ENCODE measurements at regions not wholly inside any gene's neighbourhood (a gene's known extent, or its start where the extent isn't known, plus 50 kb on each side); places are given as distances from the start of the nearest gene placed in this dataset.

DNA sequence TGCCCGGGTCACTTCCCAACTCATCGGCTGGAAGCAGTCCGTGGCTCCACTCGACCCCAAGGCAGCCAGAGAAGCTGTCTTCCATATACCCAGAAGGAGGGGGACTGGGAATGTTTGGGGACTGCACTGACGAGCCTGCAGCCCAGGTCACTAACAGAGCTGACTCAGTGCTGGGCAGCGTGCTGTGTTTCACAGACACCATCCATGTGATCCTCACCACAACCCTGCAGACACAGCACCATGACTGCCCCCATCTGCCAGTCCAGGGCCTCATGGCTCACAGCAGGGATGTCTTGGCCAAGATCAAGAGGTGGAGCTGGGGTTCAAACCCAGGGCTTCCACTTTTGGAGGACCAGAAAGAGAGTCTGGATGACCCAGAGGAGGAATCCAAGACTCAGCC is 67.9 kb downstream of the KLHDC7A start:
- H3K36me3 Mint-ChIP-seq (ENCODE audit: low read depth) = no peaks in the 10 kb centered on the region
- no peak for DNase-seq (ENCODE audit: low spot score)
- TF ChIP-seq, protein P1, sequence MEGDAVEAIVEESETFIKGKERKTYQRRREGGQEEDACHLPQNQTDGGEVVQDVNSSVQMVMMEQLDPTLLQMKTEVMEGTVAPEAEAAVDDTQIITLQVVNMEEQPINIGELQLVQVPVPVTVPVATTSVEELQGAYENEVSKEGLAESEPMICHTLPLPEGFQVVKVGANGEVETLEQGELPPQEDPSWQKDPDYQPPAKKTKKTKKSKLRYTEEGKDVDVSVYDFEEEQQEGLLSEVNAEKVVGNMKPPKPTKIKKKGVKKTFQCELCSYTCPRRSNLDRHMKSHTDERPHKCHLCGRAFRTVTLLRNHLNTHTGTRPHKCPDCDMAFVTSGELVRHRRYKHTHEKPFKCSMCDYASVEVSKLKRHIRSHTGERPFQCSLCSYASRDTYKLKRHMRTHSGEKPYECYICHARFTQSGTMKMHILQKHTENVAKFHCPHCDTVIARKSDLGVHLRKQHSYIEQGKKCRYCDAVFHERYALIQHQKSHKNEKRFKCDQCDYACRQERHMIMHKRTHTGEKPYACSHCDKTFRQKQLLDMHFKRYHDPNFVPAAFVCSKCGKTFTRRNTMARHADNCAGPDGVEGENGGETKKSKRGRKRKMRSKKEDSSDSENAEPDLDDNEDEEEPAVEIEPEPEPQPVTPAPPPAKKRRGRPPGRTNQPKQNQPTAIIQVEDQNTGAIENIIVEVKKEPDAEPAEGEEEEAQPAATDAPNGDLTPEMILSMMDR (IDR thresholded peaks at IDR 0.05) = no peak
- peaks cover under 1% of the 10 kb centered on the region for H3K9me3 Mint-ChIP-seq (ENCODE audit: low read depth)
- no peak overlapping the region for H3K27ac Mint-ChIP-seq (ENCODE audit: unreplicated experiment)
- H3K4me1 Mint-ChIP-seq (ENCODE audit: low read depth) = no peaks in the 10 kb centered on the region
- H3K27me3 Mint-ChIP-seq (ENCODE audit: low read depth) = peaks cover 66% of the 10 kb centered on the region
- H3K4me3 Mint-ChIP-seq (ENCODE audit: unreplicated experiment) = no peak overlapping the region

DNA sequence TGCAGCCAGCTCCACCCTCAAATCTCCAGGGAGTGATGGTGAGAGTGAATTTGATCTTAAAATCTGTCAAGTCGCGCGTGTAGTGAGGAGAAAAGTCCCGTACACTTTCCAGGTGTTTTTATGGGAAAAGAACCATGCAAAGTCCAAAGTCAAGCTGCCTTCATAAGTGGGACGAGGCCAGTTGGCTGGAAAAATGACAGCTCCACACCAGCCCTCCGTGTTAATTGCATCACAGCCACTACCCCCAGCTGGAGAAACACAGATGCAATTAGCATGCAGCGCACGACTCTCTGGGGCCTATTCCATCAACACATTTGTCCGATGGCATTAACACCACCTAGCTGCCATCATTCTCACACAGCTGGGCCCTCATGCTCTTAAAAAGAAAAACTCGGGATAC is 68.4 kb downstream of the KLHDC7A start:
- Mint-ChIP-seq H3K9me3 (ENCODE audit: low read depth) (no peaks in the 10 kb centered on the region), H3K4me1 (ENCODE audit: low read depth) (no peaks in the 10 kb centered on the region), H3K36me3 (ENCODE audit: low read depth) (no peaks in the 10 kb centered on the region), H3K27me3 (ENCODE audit: low read depth) (peaks cover 66% of the 10 kb centered on the region), H3K4me3 (ENCODE audit: unreplicated experiment) (no peak overlapping the region), H3K27ac (ENCODE audit: unreplicated experiment) (no peak overlapping the region)
- DNase-seq (ENCODE audit: low spot score) = no peak
- TF ChIP-seq, protein P1 (IDR thresholded peaks at IDR 0.05) = no peak

DNA sequence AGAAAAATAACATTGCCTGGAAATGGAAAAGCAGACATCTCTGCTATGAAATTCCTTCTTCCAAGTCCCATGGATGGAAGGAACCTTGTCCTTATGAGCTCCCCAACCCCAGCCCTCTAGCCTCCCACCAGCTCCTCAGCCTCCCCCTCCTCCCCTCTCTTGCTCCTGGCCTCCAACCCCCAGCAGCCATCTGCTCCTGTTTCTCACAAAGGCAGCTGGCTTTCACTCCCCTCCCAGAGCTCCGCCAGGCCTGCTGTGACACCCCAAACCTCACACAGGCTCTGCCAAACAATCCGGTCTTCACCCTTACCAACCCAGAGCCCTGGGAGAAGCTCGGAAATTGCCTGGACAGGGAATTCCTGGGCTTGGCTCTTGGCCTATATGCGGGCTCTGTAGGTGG is 69.2 kb downstream of the KLHDC7A start:
- no peak for DNase-seq (ENCODE audit: low spot score)
- no peaks in the 10 kb centered on the region for H3K9me3 Mint-ChIP-seq (ENCODE audit: low read depth)
- H3K27ac Mint-ChIP-seq (ENCODE audit: unreplicated experiment) = no peak overlapping the region
- H3K27me3 Mint-ChIP-seq (ENCODE audit: low read depth) = peaks cover 69% of the 10 kb centered on the region
- TF ChIP-seq, protein P1 (IDR thresholded peaks at IDR 0.05) = no peak
- no peak overlapping the region for H3K4me3 Mint-ChIP-seq (ENCODE audit: unreplicated experiment)
- H3K4me1 Mint-ChIP-seq (ENCODE audit: low read depth) = no peaks in the 10 kb centered on the region
- H3K36me3 Mint-ChIP-seq (ENCODE audit: low read depth) = no peaks in the 10 kb centered on the region

DNA sequence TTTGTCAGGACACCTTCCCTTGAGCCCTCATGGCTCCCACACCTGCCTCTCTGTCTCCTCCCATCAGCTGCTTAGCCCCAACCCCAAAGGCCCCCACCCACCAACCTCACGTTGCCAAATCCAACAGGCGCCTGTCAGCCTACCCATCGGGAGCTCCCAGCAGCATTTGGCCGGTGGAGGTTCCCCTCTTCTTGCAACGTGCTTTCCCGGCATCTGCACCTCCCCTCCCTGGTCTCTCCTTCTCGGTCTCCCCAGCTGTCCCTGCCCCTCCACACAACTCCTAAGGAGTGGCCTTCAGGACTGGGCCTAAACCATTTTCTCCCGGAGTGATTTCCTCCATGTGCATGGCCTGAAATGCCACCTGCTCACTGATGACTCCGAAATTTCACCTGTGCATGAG is 71.9 kb downstream of the KLHDC7A start:
- H3K4me3 Mint-ChIP-seq (ENCODE audit: unreplicated experiment) = no peak overlapping the region
- DNase-seq (ENCODE audit: low spot score) = no peak
- no peaks in the 10 kb centered on the region for H3K9me3 Mint-ChIP-seq (ENCODE audit: low read depth)
- peaks cover 3% of the 10 kb centered on the region for H3K4me1 Mint-ChIP-seq (ENCODE audit: low read depth)
- H3K36me3 Mint-ChIP-seq (ENCODE audit: low read depth) = no peaks in the 10 kb centered on the region
- TF ChIP-seq, protein P1 (IDR thresholded peaks at IDR 0.05) = no peak
- H3K27ac Mint-ChIP-seq (ENCODE audit: unreplicated experiment) = no peak overlapping the region
- peaks cover 62% of the 10 kb centered on the region for H3K27me3 Mint-ChIP-seq (ENCODE audit: low read depth)

DNA sequence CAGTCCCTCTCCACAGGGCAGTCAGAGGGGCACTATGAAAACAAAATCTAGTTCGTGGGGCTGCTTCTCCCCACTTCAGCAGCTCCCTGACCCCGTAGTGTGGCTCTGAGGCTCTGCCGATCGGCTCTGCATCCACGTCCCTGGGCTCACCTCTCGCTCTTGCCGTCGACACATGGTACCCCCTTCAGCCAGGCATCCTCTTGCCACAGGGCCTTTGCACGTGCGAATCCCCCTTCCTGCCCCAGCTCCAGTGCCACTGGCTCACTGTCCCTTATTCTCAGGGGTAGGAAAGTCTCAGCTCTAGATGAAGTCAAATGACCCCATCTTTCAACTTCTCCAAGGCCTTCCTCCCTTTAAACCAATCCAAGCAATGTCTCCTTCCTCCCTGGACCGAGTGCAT is 72.7 kb downstream of the KLHDC7A start:
- H3K9me3 Mint-ChIP-seq (ENCODE audit: low read depth) = no peaks in the 10 kb centered on the region
- H3K36me3 Mint-ChIP-seq (ENCODE audit: low read depth) = no peaks in the 10 kb centered on the region
- H3K4me1 Mint-ChIP-seq (ENCODE audit: low read depth) = peaks cover 8% of the 10 kb centered on the region
- TF ChIP-seq, protein P1 (IDR thresholded peaks at IDR 0.05) = no peak
- H3K4me3 Mint-ChIP-seq (ENCODE audit: unreplicated experiment) = no peak overlapping the region
- no peak overlapping the region for H3K27ac Mint-ChIP-seq (ENCODE audit: unreplicated experiment)
- H3K27me3 Mint-ChIP-seq (ENCODE audit: low read depth) = peaks cover 64% of the 10 kb centered on the region
- DNase-seq (ENCODE audit: low spot score) = no peak

Measured in chondrocyte (in vitro differentiated cells).